ENCODE measurements at regions not wholly inside any gene's neighbourhood (a gene's known extent, or its start where the extent isn't known, plus 50 kb on each side); places are given as distances from the start of the nearest gene placed in this dataset.
A peak's percentile ranks its signal among the peaks of the same experiment; 100 is the strongest.

DNA sequence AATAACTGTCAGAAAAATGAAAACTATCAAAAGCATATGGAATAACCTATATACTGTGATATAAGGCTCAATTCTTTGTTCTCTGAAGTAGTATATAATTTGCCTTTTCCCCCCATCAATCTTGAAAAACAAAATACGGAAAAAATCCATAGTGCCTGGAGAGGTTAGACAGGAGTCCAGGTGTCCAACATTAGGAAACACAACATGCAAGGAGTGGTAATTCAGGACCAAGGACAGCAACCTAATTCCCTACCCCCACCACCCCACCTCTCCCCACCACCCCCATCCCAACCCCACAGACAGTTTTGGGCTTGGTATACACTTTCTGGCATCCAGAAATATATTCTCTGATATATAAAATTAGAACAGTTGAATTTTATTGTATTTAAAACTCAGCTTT, 55.1 kb upstream of the SLC25A26 start:
- DNase-seq (ENCODE audit: low read depth) = no peak

DNA sequence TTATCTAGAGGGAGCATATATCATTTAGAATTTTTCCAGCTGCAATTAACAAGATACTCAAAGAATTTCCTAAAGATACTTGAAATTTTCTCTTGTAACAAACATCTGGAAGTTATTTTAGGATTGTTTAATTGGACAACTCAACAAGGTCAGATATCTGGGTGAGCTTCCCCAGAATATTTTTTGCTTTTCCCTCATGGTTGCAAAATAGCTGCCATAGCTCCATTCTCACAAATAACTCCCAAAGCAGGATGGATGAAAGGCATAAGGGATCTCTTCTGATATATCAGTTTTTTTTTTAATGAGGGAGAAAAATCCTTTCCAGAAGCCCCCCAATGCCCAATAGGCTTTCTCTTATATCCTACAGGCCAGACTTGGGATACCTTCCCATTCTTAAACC, 56.6 kb upstream of the SLC25A26 start:
- DNase-seq (ENCODE audit: low read depth) = no peak

DNA sequence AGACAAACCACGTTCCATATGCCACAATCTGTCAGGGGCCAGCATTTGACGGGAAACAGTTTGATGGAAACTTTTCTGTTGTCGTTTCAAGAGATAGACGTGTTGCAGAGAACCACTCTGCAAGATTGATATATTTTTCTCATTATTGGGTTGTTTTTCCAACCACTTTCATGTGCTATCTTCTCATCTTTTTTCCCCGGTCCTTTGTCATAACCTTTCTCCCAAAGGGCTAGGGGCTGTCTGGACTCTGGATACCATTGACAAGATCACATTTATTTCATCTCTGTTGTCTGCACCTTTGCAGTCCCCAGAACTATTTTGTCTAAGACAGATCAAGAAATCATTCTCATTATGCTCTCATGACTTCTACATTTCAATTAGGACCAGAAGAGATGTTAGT, 57.6 kb upstream of the SLC25A26 start:
- DNase-seq (ENCODE audit: low read depth) = no peak

DNA sequence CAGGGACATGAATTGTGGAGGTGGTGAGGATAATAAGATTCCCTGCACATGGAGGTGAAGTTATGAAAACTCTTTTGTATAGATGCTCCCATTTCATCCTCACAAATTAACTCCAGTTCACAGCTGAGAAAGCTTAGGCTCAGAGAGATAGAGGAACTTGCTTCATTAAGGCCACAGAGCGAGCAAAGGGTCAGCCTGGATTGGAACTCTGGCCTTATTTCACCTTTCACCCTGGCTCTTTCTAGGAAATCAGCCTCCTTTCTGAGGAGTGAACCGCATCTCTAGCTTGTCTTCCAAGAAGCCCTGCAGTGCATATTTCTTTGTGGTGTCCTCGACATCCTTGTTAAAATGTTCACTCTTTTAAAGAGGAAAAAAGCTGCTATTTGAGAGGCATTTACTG, 58.0 kb upstream of the SLC25A26 start:
- no peak for DNase-seq (ENCODE audit: low read depth)

DNA sequence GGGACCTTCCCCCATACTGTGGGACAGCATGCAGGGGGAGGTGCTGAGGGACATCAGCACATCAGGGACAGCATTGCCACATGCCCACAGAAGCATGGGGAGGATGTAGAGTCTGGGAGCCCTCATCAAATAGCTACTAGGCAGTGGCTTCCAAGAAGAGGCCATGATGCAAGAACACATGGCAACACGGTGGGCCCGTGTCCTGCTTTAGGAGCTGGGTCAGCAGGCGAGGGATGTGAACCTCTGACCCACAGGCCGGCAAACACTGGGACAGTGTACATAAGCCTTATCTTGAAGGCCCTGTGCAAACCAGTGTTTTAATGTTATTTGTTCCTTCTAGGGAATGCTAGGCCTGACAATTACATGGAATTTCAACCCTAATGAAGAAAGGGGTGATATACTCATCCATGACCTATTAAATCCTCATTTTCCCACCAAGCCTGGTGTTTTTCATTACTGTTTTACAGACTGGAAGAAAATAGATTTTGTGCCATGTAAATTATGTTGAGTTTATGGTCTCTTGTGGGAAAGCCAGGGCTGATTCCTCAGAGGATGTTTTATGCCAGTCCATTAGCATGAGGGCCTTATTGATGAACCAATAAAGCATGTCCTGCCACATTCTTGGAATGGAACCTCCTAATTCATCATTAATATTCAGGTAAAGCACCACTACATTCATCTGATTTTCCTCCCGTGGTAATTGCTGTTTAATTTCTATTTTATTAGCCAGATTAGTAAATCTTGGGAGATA, 61.7 kb upstream of the SLC25A26 start:
- DNase-seq (ENCODE audit: low read depth) = no peak

DNA sequence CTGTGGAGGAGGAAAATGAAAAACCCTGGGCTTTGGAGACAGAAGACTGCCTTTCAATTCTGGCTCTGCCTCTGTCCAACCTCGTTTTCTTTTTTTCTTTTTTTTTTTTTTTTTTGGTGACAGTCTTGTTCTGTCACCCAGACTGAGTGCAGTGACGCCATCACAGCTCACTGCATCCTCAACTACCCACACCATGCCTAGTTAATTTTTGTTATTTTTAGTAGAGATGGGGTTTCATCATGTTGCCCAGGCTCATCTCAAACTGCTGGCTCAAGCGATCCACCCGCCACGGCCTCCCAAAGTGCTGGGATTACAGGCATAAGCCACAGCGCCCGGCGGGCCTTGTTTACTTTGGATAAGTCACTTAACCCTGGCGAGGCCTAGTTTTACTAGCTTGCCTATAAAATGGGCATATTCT, 66.3 kb upstream of the SLC25A26 start:
- DNase-seq (ENCODE audit: low read depth) = no peak

DNA sequence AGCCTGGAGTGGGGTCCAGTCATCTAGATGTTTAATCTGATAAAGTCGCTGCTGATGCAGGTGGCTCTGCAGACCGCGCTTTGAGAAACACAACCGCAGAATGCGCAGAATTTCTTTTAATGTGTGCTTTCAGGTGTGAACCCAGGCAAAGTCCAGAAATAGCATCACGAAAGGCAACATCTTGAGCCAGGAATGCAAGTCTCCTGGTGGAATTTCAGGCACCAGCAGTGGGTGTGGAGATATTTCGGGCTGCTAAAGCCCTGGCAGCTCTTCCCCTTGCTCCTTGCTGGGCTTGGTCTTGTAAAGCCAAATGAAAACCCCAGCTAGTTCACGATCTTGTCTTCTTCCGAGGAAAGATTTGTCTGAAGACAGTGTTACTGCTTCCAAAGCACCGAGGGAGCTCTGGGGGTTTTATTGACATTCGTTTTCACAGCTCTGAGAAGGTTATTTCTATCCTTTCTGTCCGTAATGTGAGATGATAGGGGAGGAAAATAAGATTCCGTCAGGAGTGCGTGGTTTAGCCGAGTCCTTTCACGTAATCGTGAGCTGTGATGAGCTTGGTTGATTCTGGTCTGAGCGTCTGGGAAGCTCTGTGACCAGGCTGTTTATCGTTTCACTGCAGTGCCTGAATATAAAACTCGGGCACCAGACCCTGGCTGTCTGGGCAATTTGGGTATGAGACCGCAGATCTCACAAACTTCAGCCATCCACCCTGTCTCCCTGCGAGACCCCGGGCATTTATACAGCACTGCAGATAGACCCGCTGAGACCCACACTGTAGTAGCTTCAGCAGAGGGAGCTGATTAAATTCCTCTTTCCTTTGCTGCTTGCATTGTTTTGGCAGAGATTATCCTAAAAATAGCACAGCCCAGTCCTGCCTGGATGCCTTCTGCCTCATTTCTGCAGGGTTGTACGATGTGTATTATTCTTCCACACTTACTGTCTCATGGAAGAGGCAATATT, 67.0 kb upstream of the SLC25A26 start:
- DNase-seq (ENCODE audit: low read depth) = no peak

DNA sequence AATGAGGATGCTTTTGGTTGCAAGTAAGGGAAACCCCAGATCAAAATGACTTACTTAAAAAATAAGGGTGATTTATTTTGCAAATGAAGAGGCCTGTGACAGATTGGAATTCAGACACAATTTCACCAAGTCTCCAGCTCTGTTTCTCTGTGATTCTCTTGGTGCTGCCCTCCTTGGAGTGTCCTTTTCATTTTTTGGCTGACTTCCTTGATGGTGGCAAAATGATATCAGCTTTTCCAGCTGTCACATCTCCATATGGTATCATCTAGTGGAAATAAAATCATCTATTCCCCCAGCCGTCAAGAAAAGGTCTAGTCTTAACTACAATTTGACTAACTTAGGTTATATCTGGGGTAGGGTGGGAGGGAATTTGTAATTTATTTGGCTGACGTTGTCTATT, 68.5 kb upstream of the SLC25A26 start:
- DNase-seq (ENCODE audit: low read depth) = no peak

DNA sequence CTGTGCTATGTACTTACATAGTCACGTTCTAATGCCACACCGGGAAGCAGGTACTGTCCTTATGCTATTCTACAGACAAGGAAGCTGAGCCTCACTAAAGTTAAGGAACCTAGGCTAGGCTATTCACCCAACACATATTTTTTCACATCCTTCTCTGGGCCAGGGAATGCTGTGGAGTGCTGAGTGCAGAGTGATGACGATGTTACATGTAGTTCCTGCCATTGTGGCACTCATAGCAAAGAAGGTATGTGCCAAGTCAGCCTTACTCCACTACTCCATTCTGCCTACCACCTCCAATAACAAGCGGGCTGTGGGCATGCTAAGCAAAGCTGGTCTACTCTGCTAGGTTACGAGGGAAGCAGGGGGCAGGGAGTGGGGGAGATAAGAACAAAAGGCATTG, 69.8 kb upstream of the SLC25A26 start:
- no peak for DNase-seq (ENCODE audit: low read depth)

DNA sequence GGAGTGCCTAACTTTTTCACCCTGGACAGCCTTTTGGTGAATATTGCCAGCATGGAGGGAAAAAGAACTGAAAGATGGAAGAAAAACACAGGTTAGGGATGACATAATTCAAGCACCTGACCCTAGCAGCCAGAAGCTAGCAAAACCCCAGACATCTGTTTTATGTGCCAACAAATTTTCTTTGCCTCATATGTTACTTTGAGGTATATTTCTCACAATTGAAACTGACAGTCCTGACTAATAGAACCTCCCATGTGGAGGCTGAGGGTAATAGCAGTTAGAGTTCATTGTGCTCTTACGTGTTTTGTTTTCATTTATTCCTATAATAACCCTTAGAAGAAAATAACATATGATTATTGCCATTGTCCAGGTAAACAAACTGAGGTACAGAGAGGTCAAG, 71.5 kb upstream of the SLC25A26 start:
- no peak for DNase-seq (ENCODE audit: low read depth)

DNA sequence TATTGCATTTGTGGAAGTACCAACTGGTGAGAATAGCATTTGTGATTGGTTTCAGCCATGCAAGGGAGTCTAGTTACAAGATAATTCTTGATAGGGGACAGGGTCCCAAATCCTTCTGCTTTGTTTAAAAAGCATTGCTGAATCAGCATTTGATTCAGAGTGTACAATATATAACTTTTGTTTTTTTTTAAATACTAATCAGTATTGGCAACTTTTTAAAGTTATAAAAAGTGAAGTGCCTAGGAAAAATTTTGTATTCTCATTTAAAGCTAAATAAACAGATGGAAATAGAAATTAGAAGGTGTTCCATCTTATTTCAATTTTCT, 75.4 kb upstream of the SLC25A26 start:
- DNase-seq (ENCODE audit: low read depth) = no peak

DNA sequence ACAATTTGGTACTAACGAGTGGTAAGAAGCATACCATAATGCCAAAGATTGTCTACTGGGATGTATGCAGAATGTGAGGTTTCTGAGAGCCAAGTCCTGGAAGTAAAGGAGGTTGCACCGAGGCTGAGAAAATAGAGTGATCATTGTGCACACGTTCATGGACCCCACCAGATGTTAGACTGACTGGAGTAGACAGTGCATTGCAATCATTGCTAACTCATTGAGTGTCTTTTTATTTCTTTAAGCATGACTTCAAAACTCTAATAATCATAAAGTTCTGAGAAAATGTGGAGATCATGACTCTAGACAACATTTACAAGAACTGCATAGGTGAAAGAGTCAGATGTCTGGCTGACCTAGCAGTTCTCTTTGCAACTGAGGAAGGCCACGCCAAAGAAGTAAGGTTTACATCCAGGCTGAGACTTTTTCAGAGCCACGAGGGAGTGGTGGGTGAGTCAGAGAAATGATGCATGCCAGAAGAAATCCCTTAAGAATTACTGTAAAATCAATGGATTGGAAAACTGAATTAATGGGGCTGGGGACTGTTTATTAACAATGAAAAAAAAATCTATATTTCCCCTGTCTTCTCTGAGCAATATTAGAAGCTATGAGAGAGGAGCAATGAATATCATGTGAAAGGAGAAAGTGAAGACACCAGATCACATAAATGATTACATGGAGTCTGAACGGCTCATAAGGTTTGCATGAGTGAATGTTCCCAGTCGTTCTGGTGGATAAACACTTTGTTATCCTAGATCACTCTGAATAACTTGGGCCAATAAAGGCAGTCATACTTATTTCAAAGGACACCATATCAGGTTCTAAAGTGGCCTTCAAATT, 76.0 kb upstream of the SLC25A26 start:
- peak; percentile 29 for DNase-seq (ENCODE audit: low read depth)

DNA sequence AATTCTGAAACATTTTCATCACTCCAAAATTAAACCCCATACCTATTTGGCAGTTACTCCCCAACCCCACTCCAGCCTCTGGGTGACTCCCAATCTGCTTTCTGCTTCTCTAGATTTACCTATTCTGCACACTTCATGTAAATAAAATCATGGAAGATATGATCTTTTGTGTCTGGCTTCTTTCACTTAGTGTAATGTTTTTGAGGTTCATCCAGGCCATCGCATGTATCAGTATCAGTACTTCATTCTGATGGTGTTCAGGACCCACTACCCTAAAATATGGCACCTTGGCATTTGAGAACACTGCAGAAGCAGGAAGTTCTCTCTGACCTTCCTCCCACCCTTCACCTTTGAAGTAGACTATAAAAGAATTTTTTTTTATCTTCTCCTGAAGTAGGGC, 78.7 kb upstream of the SLC25A26 start:
- DNase-seq (ENCODE audit: low read depth) = no peak

DNA sequence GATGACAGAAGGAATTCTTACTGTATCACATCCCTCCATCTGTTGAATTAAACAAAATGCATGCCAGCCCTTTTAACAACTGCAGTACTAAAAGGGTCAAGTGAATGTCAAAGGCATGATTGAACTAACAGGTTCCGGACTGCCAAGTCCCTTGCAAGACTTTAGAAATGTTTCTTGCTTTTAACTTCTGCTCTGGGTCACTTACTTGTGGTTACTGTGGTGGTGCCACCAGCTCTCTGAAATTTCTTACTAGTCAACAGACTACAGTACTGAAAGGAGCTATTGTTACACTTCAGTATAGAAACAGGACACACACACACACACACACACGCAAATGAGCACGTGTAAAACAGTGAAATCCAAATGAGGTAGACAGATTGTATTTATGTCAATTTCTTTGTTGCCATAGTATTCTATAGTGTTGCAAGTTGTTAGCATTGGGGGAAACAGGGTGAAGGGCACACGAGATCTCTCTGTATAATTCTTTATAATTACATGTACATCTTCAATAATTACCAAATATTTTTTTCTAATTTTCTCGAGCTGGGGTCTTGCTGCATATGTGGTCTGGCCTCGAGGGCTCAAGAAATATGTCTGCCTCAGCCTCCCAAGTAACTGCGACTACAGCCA, 79.9 kb upstream of the SLC25A26 start:
- peak; percentile 66 for DNase-seq (ENCODE audit: low read depth)

DNA sequence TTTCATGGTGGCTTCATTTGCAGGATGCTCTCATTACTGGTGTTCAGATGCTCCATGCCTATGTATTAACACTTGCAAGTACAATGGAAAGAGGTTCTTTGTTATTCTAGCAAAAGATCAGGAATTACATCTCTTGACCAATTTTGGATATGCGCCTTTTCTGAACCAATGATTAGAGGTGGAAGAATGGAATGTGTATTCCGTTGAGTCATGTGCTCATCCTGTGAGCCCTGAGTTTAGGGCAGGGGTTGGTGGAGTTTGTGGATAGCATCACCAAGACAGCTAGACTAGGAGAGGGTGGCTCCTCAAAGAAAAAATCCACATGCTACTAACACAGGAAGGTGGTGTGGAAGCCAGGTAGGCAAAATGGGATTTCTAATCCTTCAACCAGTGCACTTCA, 80.7 kb upstream of the SLC25A26 start:
- peak; percentile 30 for DNase-seq (ENCODE audit: low read depth)

DNA sequence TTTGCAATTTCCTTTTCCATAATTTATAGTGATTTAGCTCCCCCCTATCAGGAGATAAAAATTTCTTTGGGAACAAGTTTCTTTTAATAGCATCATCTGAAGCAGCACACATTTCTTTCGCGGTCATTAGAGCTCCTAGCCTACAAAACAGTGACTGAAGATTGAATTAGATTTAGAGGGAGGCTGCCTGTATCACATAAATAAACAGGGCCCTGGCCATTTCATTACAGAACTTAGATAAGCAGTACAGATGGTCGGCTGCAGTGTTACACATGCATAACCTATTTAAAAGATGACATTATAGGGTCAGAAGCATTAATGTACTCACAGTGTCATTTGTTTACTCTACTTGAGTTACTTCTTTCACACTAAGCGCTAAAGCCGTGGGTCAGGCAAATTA, 81.4 kb upstream of the SLC25A26 start:
- no peak for DNase-seq (ENCODE audit: low read depth)

DNA sequence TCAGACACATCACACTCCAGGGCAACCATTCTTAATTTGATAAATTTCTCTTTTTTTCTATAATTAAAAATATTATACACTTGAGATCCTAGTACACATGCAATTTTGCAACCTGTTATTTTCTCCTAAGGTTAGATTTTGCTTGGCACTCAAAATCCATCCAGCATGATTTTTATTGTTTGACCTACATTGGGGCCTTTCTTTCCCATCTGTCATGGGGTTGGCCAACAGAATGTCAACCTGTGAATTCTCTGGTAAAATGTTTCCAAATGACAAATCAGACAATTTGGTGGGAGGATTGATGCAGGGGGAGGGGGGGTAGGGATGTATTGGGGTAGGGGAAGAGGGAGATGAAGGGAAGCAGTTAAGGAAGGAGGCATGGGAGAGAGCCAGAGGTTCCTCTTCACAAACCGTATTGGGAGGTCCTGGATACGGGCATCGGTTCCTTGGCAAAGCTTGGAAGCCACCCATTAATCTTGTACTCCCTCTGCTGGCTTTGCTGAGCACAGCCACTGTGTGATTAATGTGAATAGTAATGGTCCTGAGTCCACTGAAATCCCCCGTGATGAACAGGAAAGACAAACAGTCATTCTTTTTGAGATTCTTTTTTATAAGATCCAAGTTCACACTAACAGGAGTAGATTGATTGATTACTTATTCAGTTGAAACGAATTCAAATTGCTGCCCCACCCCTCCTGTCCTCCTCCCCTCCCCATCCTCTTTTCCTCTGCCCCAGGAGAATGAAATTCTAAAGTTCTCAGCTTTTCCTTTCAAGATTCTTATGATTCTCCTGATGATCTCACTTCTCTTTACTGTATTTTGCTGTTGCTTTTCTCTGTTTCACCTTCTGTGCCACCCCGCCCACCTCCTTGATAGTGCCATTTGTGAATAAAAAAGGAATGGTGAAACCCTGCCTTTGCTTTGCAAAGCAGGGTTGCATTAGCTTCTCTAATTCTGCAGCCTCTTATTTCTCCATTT, 82.2 kb upstream of the SLC25A26 start:
- DNase-seq (ENCODE audit: low read depth) = peak; percentile 72

DNA sequence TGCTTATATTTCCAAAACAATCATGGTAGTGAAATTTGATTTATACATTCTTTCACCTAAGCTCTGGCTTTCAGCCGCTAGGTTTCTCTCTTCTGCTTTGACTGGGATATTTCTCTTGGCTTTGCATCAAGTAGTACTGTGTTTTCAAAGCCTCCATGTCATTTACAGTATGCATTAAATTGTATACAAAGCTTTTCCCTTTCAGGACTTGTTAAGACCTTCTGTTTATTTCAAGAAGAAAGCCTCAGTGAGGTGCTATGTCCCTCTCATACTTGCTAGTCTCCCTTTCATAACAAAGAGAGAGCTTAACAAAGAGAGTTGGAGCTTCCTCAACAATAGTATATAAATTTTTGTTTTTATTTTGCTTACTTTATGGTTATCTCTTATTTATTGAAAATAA, 84.2 kb upstream of the SLC25A26 start:
- no peak for DNase-seq (ENCODE audit: low read depth)

DNA sequence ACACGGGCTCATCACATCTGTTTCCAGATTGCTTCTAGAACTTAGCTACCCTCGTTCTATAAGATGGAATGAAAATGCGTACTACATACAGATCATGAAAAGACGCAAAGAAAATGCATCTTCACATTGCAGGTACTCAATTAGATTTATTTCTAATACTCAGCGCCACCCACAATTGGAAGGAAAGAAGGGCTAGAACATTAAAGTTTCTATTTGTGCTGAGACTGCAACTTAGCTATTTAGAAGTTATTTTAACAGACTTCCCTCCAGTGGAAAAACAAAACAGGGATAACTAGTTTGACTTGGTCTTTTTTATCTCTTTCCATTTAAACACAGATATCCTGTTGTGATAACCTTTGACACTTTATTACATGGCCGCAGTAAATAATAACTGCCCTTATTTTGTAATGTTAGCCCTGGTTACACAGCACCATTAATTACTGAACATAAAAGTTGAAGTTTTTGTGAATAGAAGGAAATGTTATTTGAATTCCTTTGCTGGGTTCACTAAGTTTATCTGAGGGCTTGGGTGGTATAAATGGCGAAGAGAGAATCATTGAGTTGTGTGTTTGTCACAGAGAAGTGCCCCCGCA, 86.9 kb upstream of the SLC25A26 start:
- no peak for DNase-seq (ENCODE audit: low read depth)

DNA sequence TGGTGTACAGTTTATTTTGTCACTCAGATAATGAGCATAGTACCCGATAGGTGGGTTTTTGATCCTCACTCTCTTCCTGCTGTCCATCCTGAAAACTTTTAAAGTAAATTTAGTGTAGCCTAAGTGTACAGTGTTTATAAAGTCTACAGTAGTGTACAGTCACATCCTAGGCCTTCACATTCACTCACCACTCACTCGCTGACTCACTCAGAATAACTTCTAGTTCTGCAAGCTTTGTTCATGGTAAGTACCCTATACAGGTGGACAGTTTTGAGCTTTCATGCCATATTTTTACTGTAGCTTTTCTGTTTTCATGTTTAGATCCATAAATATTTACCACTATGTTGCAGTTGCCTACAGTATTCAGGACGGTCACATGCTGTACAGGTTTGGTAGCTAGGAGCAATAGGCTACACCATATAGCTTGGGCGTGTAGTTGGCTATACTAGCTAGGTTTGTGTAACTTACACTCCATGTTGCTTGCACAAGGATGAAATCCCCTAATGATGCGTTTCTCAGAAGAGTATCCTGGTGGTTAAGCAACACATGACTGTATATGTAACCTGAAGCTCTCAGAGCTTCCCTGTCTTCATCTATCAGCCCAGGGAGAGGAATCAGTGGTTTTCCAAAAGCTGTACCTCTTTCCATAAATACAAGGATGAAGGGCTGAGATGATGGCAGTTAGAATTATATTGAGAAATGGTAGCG, 87.6 kb upstream of the SLC25A26 start:
- DNase-seq (ENCODE audit: low read depth) = peak; percentile 62
